Mesenteric fat pad (tissue), 1 donor: ENCODE measurements at regions not wholly inside any gene's neighbourhood (a gene's known extent, or its start where the extent isn't known, plus 50 kb on each side); places are given as distances from the start of the nearest gene placed in this dataset.

Experiments
- DNase-seq: peaks from one replicate; pipeline ENCODE4 v3.0.0-alpha.2; 2020; ENCODE audit warnings: low spot score
- donor health status: DM: yes; HTN: yes; CAD: no.

- no peak for DNase-seq
Observed at GRCh38 chr12:86799616-86800015, 543.4 kb upstream of the MGAT4C start.

GRCh38 chr12:86796550-86796949, 540.4 kb upstream of the MGAT4C start:
- DNase-seq: no peak

- no peak for DNase-seq
Observed at GRCh38 chr12:86788661-86789060, 532.5 kb upstream of the MGAT4C start.

GRCh38 chr12:86787419-86787818, 531.2 kb upstream of the MGAT4C start:
- DNase-seq: no peak

- DNase-seq: no peak
Observed at GRCh38 chr12:86777325-86777724, 521.1 kb upstream of the MGAT4C start.

- no peak for DNase-seq
Observed at GRCh38 chr12:86774841-86775388, 518.7 kb upstream of the MGAT4C start.

GRCh38 chr12:86772696-86773095, 516.5 kb upstream of the MGAT4C start:
- no peak for DNase-seq

GRCh38 chr12:86770871-86771270, 514.7 kb upstream of the MGAT4C start:
- no peak for DNase-seq

- DNase-seq: no peak
Observed at GRCh38 chr12:86748894-86749293, 492.7 kb upstream of the MGAT4C start.

GRCh38 chr12:86744547-86745212, 488.5 kb upstream of the MGAT4C start:
- no peak for DNase-seq

GRCh38 chr12:86743875-86744536, 487.8 kb upstream of the MGAT4C start:
- no peak for DNase-seq

GRCh38 chr12:86741531-86741930, 485.3 kb upstream of the MGAT4C start:
- DNase-seq: no peak

- no peak for DNase-seq
Observed at GRCh38 chr12:86735851-86736250, 479.7 kb upstream of the MGAT4C start.

GRCh38 chr12:86735072-86735471, 478.9 kb upstream of the MGAT4C start:
- no peak for DNase-seq

- no peak for DNase-seq
Observed at GRCh38 chr12:86730233-86730632, 474.0 kb upstream of the MGAT4C start.

- no peak for DNase-seq
Observed at GRCh38 chr12:86729739-86730138, 473.5 kb upstream of the MGAT4C start.

GRCh38 chr12:86727160-86727559, 471.0 kb upstream of the MGAT4C start:
- DNase-seq: no peak

- DNase-seq: no peak
Observed at GRCh38 chr12:86724716-86725115, 468.5 kb upstream of the MGAT4C start.

- DNase-seq: no peak
Observed at GRCh38 chr12:86723326-86723725, 467.1 kb upstream of the MGAT4C start.

GRCh38 chr12:86721713-86722397, 465.7 kb upstream of the MGAT4C start:
- DNase-seq: no peak

- no peak for DNase-seq
Observed at GRCh38 chr12:86719381-86719780, 463.2 kb upstream of the MGAT4C start.

- no peak for DNase-seq
Observed at GRCh38 chr12:86713121-86713520, 456.9 kb upstream of the MGAT4C start.
